Gastroesophageal sphincter (tissue), 3 donors: ENCODE measurements at regions not wholly inside any gene's neighbourhood (a gene's known extent, or its start where the extent isn't known, plus 50 kb on each side); places are given as distances from the start of the nearest gene placed in this dataset.

Source experiments
- CTCF ChIP-seq, 4 experiments: fragments of 200-600 bp in 2 of 4; fragments of 450-650 bp in 2 of 4; sonication (generic) in 1 of 4; IDR thresholded peaks; one replicate each; pipeline ENCODE4 v1.5.1; 2017 to 2019; ENCODE audit warnings: antibody characterized with exemption in 4 of 4, mild to moderate bottlenecking in 2 of 4, moderate library complexity in 2 of 4
- EP300 ChIP-seq: sonication (generic); formaldehyde crosslinking; IDR thresholded peaks from one replicate; pipeline ENCODE4 v1.6.1; 2017; ENCODE audit warnings: antibody characterized with exemption, mild to moderate bottlenecking
- POLR2AphosphoS5 ChIP-seq: sonication (generic); formaldehyde crosslinking; IDR thresholded peaks from one replicate; pipeline ENCODE4 v1.6.1; 2017; ENCODE audit warnings: antibody characterized with exemption

- TF ChIP-seq POLR2AphosphoS5 = no peak
- TF ChIP-seq CTCF (IDR thresholded peaks at IDR 0.05) = no peak
- TF ChIP-seq EP300 = no peak
Observed at GRCh38 chr4:10311939-10312338, 145.3 kb downstream of the ZNF518B start.
